HEK293T (cell line): ENCODE measurements at regions not wholly inside any gene's neighbourhood (a gene's known extent, or its start where the extent isn't known, plus 50 kb on each side); places are given as distances from the start of the nearest gene placed in this dataset.

Experiments
- ARNT ChIP-seq: fragments of 450-650 bp; IDR thresholded peaks from 2 replicates; pipeline ENCODE4 v1.6.1; 2017; ENCODE audit warnings: mild to moderate bottlenecking
- BHLHE40 ChIP-seq: fragments of 450-650 bp; IDR thresholded peaks from 2 replicates; pipeline ENCODE4 v1.6.1; 2016; ENCODE audit warnings: mild to moderate bottlenecking, moderate library complexity, borderline replicate concordance
- CTBP1 ChIP-seq: fragments of 450-650 bp; IDR thresholded peaks from 2 replicates; pipeline ENCODE4 v1.6.1; 2016; ENCODE audit warnings: borderline replicate concordance
- ELF4 ChIP-seq: fragments of 450-650 bp; IDR thresholded peaks from 2 replicates; pipeline ENCODE4 v1.6.1; 2017; ENCODE audit warnings: antibody characterized with exemption
- FOXA1 ChIP-seq: fragments of 450-650 bp; IDR thresholded peaks from 2 replicates; pipeline ENCODE4 v1.6.1; 2016; ENCODE audit warnings: mild to moderate bottlenecking
- FOXK2 ChIP-seq: fragments of 450-650 bp; IDR thresholded peaks from 2 replicates; pipeline ENCODE4 v1.6.1; 2016; ENCODE audit warnings: mild to moderate bottlenecking
- FOXM1 ChIP-seq: fragments of 450-650 bp; IDR thresholded peaks from 2 replicates; pipeline ENCODE4 v1.6.1; 2017; ENCODE audit warnings: mild to moderate bottlenecking, borderline replicate concordance
- HDGF ChIP-seq: fragments of 450-650 bp; IDR thresholded peaks from 2 replicates; pipeline ENCODE4 v1.6.1; 2017; ENCODE audit warnings: antibody characterized with exemption, borderline replicate concordance
- PKNOX1 ChIP-seq: fragments of 450-650 bp; IDR thresholded peaks from 2 replicates; pipeline ENCODE4 v1.6.1; 2016
- SP1 ChIP-seq: fragments of 450-650 bp; IDR thresholded peaks from 2 replicates; pipeline ENCODE4 v1.6.1; 2017
- SUZ12 ChIP-seq: fragments of 450-650 bp; IDR thresholded peaks from 2 replicates; pipeline ENCODE4 v1.6.1; 2016; ENCODE audit warnings: mild to moderate bottlenecking
- TARDBP ChIP-seq: fragments of 450-650 bp; IDR thresholded peaks from 2 replicates; pipeline ENCODE4 v1.6.1; 2016

GRCh38 chr14:88985654-88986053 lies 161.2 kb downstream of the TTC8 start:
- no peak for TF ChIP-seq ELF4
- no peak for TF ChIP-seq FOXK2
- no peak for TF ChIP-seq CTBP1
- no peak for TF ChIP-seq BHLHE40
- no peak for TF ChIP-seq TARDBP
- TF ChIP-seq SP1 = no peak
- no peak for TF ChIP-seq FOXM1
- TF ChIP-seq PKNOX1 = no peak
- TF ChIP-seq FOXA1 = no peak
- no peak for TF ChIP-seq SUZ12
- no peak for TF ChIP-seq HDGF
- no peak for TF ChIP-seq ARNT
